GM12872 (cell line): ENCODE measurements at regions not wholly inside any gene's neighbourhood (a gene's known extent, or its start where the extent isn't known, plus 50 kb on each side); places are given as distances from the start of the nearest gene placed in this dataset.
A peak's percentile ranks its signal among the peaks of the same experiment; 100 is the strongest.

Source experiments
- TF ChIP-seq, protein P1 (sequence below): IDR thresholded peaks from 3 replicates; pipeline ENCODE4 v1.5.1; 2011; ENCODE audit warnings: low read depth, mild to moderate bottlenecking, low read length, moderate library complexity; ENCODE audit not compliant: insufficient read depth

DNA sequence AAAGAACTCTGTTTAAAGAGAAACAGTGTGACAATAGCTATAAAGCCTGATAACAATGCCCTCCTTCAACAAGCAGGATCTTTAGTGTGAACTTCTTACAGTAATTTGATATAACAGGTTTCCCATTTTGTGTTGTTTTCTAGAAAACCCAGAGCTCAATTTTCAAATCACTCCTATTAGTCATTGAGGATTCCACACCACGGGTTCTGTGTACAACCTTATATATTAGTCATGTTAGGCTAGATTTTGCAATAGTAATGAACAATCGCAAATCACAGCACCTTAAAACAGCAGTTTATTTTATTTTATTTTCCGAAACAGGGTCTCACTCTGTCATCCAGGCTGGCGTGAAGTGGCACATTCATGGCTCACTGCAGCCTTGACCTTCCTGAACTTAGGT lies 1020.9 kb upstream of the INTU start:
- TF ChIP-seq, protein P1, sequence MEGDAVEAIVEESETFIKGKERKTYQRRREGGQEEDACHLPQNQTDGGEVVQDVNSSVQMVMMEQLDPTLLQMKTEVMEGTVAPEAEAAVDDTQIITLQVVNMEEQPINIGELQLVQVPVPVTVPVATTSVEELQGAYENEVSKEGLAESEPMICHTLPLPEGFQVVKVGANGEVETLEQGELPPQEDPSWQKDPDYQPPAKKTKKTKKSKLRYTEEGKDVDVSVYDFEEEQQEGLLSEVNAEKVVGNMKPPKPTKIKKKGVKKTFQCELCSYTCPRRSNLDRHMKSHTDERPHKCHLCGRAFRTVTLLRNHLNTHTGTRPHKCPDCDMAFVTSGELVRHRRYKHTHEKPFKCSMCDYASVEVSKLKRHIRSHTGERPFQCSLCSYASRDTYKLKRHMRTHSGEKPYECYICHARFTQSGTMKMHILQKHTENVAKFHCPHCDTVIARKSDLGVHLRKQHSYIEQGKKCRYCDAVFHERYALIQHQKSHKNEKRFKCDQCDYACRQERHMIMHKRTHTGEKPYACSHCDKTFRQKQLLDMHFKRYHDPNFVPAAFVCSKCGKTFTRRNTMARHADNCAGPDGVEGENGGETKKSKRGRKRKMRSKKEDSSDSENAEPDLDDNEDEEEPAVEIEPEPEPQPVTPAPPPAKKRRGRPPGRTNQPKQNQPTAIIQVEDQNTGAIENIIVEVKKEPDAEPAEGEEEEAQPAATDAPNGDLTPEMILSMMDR: no peak

DNA sequence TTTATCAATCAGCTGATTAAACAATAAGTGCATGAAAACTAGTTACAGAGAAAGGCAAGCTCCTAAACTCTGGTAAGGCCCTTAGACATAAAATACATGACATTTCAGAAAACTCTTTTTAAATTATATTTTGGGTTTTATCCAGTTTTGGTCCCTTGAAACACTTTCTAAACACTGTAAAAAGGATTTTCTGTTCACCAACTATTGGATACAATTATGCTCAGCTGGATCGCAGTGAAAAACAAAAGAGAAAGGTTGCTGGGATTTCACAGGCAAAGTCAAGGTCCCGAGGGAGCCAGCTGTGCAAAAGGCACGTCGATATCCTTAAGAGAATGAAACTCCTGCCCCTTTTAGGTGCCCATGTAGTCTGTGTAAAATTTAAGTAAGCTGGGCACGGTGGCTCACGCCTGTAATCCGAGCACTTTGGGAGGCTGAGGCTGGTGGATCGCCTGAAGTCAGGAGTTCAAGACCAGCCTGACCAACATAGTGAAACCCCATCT lies 1018.4 kb upstream of the INTU start:
- TF ChIP-seq, protein P1: no peak

DNA sequence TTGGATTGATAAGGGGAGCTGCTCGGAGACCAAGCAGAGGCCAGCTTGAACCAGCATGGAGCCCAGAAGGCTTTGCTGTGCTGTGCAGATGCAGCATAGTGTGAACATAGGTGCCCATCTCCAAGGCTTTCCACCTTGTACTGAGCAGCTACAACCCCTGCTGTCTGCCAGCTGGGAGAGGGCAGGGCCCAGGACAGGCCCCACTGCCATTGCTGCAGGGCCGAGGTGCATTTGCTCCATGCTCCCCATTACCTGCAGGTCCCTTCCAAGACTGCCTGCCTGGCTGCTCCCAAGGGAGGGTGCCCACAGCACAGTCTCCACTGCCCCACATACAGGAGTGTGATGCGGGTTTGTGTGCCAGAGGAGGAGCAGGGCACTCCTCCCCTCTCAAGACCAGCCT lies 1016.0 kb upstream of the INTU start:
- TF ChIP-seq, protein P1: no peak

DNA sequence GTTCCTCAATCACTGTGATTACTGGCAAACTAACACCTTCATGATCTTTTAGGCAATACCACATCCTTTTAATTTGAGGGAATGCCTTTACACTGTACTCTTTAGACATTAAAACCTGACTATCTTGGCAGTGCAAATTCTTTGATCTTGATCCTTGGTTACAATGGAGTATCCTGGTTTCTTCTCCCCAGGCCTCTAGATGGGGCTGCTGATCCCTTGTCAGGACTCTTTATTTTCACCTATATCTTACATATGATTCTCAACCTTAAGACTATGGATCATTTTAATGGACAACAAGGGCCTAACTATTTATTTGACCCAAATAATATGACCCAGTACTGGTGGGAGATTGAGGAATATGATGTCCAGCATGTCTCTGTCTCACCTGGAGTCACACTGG lies 1005.5 kb upstream of the INTU start:
- TF ChIP-seq, protein P1: peak; percentile 34; the same call in 1 of the 3 replicates

DNA sequence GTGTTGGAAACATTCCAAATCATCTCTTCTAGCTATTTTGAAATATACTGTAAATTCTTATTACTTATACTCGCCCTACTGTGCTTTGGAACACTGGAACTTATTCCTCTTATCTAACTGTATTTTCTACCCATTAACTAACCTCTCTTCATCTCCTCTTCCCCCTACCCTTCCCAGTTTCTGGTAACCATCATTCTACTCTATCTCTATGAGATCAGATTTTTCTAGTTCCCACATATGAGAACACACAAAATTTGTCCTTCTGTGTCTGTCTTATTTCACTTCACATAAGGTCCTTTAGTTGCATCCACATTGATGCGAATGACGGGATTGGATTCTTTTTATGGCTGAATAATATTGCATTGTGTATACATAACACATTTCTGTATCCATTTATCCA lies 1003.8 kb upstream of the INTU start:
- TF ChIP-seq, protein P1: no peak

DNA sequence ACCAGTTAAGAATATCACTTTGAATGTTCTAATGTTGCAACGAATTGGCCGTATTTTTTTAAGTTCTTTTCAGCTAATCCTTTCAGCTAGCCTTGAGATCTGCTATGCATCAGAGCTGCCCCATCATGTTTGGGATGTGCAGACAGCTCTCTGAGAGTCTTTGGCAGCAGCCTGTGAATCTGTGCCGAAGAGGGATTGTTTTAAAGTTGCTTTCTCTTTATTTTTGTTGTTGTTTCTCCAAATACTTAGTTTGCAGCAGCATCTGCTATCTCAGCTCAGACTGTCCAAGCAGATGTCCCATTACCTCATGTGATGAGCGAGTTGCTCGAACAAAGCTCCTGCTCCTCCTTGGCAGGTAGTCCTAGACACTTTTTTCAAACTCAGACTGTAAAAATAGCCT lies 1002.5 kb upstream of the INTU start:
- TF ChIP-seq, protein P1: no peak

DNA sequence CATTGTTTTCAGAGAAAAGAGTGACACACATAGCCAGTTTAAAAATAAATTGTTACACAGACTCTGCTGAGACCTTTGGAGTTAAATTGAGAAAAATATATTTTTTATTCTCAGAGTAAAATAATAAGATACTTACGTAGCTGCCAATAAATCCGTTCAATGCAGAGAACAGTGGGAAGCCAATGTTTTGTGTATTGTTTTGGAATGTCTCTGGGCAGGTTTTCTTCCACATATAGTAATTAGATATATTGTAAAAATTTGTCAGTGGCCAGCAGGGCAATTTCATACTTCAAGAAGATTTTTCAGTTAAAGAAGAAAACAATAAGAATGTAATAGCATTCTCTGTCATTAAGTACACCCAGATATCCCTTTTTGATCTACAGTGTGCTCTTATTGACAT lies 999.5 kb upstream of the INTU start:
- TF ChIP-seq, protein P1: no peak
